Glutamatergic neuron (in vitro differentiated cells): ENCODE measurements at regions not wholly inside any gene's neighbourhood (a gene's known extent, or its start where the extent isn't known, plus 50 kb on each side); places are given as distances from the start of the nearest gene placed in this dataset.
A peak's percentile ranks its signal among the peaks of the same experiment; 100 is the strongest.

Experiments
- DNase-seq: peaks from one replicate; pipeline ENCODE4 v3.0.0; 2022
- H3K27ac Mint-ChIP-seq: one replicate; pipeline ENCODE4 v1.8.0; 2020; ENCODE audit warnings: mild to moderate bottlenecking, mixed read lengths, inconsistent platforms; ENCODE audit not compliant: unreplicated experiment
- H3K27me3 Mint-ChIP-seq: one replicate; pipeline ENCODE4 v1.8.0; 2020; ENCODE audit warnings: mild to moderate bottlenecking, moderate library complexity, mixed read lengths, inconsistent platforms; ENCODE audit not compliant: unreplicated experiment
- H3K36me3 Mint-ChIP-seq: one replicate; pipeline ENCODE4 v1.8.0; 2020; ENCODE audit warnings: mild to moderate bottlenecking, mixed read lengths, inconsistent platforms; ENCODE audit not compliant: unreplicated experiment
- H3K4me1 Mint-ChIP-seq: one replicate; pipeline ENCODE4 v1.8.0; 2020; ENCODE audit warnings: mild to moderate bottlenecking, low read depth, mixed read lengths, inconsistent platforms; ENCODE audit not compliant: unreplicated experiment
- H3K4me3 Mint-ChIP-seq: one replicate; pipeline ENCODE4 v1.8.0; 2020; ENCODE audit warnings: mild to moderate bottlenecking, mixed read lengths, inconsistent platforms; ENCODE audit not compliant: unreplicated experiment
- H3K9me3 Mint-ChIP-seq: one replicate; pipeline ENCODE4 v1.8.0; 2020; ENCODE audit warnings: mild to moderate bottlenecking, moderate library complexity, mixed read lengths, inconsistent platforms; ENCODE audit not compliant: unreplicated experiment
- CTCF ChIP-seq: fragments of 200-600 bp; sonication (generic); IDR thresholded peaks from one replicate; pipeline ENCODE4 v1.5.0; 2021; ENCODE audit not compliant: partially characterized antibody, unreplicated experiment

- no peak for DNase-seq
- Mint-ChIP-seq H3K4me1 (peaks cover 18% of the 10 kb centered on the region), H3K27me3 (peaks cover 11% of the 10 kb centered on the region), H3K36me3 (peaks cover 8% of the 10 kb centered on the region), H3K27ac (no peak overlapping the region), H3K4me3 (no peak overlapping the region), H3K9me3 (peaks cover 11% of the 10 kb centered on the region)
- TF ChIP-seq CTCF = no peak
Observed at GRCh38 chr17:17416400-17417360, 60.1 kb upstream of the MED9 start.

GRCh38 chr17:17417718-17418181 lies 59.0 kb upstream of the MED9 start:
- H3K27ac Mint-ChIP-seq = peak overlapping the region; percentile 46

GRCh38 chr17:17419166-17419565 lies 57.6 kb upstream of the MED9 start:
- H3K27ac Mint-ChIP-seq = no peak overlapping the region
- H3K9me3 Mint-ChIP-seq = peaks cover 13% of the 10 kb centered on the region
- H3K4me3 Mint-ChIP-seq = no peak overlapping the region
- H3K4me1 Mint-ChIP-seq = peaks cover 20% of the 10 kb centered on the region
- no peak for TF ChIP-seq CTCF
- H3K27me3 Mint-ChIP-seq = peaks cover 11% of the 10 kb centered on the region
- DNase-seq = no peak
- peaks cover 14% of the 10 kb centered on the region for H3K36me3 Mint-ChIP-seq

More at GRCh38 chr17:17417718-17418181, 59.0 kb upstream of the MED9 start:
- peaks cover 14% of the 10 kb centered on the region for H3K36me3 Mint-ChIP-seq
- H3K4me1 Mint-ChIP-seq = peaks cover 20% of the 10 kb centered on the region
- peaks cover 11% of the 10 kb centered on the region for H3K27me3 Mint-ChIP-seq
- DNase-seq = no peak
- peaks cover 12% of the 10 kb centered on the region for H3K9me3 Mint-ChIP-seq
- no peak overlapping the region for H3K4me3 Mint-ChIP-seq
- TF ChIP-seq CTCF = no peak

- no peak overlapping the region for H3K27ac Mint-ChIP-seq
- H3K4me3 Mint-ChIP-seq = no peak overlapping the region
- peaks cover 20% of the 10 kb centered on the region for H3K4me1 Mint-ChIP-seq
- H3K9me3 Mint-ChIP-seq = peaks cover 13% of the 10 kb centered on the region
- DNase-seq = no peak
- H3K36me3 Mint-ChIP-seq = peaks cover 14% of the 10 kb centered on the region
- peaks cover 11% of the 10 kb centered on the region for H3K27me3 Mint-ChIP-seq
- no peak for TF ChIP-seq CTCF
Observed at GRCh38 chr17:17419631-17420030, 57.2 kb upstream of the MED9 start.

- no peak for TF ChIP-seq CTCF
- Mint-ChIP-seq H3K4me1 (peaks cover 20% of the 10 kb centered on the region), H3K4me3 (no peak overlapping the region), H3K36me3 (peaks cover 14% of the 10 kb centered on the region), H3K27ac (no peak overlapping the region), H3K27me3 (peaks cover 11% of the 10 kb centered on the region), H3K9me3 (peaks cover 13% of the 10 kb centered on the region)
- DNase-seq = no peak
Observed at GRCh38 chr17:17420082-17420481, 56.7 kb upstream of the MED9 start.
